ENCODE measurements at regions not wholly inside any gene's neighbourhood (a gene's known extent, or its start where the extent isn't known, plus 50 kb on each side); places are given as distances from the start of the nearest gene placed in this dataset.

DNA sequence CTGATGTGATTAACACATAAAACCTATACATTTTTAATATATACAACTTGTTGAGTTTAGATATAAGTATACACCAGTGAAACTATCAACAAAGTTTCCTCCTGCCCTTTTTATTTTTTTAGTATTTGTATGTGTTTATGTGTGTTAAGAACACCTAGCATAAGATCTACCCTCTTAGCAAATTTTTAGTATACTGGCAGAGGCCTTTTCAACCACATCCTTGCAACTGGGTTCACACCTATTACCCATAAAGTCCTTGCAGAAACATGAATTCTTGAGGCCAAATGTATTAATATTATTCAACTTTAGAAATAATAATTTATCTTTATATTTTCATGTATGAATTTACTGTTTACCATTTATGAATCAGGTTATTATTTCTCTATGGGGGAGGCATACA, 119.7 kb upstream of the CRIM1 start:
- no peak for DNase-seq (ENCODE audit: low read depth)
- H3K4me3 ChIP-seq (ENCODE audit: low read depth, low read length): no peak overlapping the region
- TF ChIP-seq MYC (IDR thresholded peaks at IDR 0.05; ENCODE audit: low read depth, low read length): no peak

DNA sequence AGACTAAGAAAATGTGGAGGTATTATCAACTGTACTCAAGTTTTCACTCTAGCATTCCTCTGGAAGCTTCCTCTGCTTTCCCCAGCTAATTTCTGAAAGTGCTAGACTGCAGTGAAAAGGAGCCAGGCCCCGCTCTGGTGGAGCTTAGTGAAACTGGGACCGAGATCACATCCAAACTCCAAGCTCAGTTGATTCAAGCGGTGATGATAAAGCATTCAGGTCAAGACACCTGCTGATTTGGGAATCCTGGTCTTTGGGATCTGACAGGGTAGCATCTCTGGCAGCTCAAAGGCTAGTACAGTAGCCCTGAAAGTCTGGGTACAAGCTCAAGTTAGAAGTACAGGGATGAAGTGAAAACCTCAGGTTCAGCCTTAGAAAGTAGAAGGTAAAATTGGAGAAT, 120.2 kb upstream of the CRIM1 start:
- no peak for DNase-seq (ENCODE audit: low read depth)
- TF ChIP-seq, protein P1, sequence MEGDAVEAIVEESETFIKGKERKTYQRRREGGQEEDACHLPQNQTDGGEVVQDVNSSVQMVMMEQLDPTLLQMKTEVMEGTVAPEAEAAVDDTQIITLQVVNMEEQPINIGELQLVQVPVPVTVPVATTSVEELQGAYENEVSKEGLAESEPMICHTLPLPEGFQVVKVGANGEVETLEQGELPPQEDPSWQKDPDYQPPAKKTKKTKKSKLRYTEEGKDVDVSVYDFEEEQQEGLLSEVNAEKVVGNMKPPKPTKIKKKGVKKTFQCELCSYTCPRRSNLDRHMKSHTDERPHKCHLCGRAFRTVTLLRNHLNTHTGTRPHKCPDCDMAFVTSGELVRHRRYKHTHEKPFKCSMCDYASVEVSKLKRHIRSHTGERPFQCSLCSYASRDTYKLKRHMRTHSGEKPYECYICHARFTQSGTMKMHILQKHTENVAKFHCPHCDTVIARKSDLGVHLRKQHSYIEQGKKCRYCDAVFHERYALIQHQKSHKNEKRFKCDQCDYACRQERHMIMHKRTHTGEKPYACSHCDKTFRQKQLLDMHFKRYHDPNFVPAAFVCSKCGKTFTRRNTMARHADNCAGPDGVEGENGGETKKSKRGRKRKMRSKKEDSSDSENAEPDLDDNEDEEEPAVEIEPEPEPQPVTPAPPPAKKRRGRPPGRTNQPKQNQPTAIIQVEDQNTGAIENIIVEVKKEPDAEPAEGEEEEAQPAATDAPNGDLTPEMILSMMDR (IDR thresholded peaks at IDR 0.05; ENCODE audit: low read depth, low read length): no peak
- TF ChIP-seq MYC (IDR thresholded peaks at IDR 0.05; ENCODE audit: low read depth, low read length) (no peak), POLR2A (IDR thresholded peaks at IDR 0.05; ENCODE audit: extremely low read depth, insufficient read length) (no peak)
- TF ChIP-seq, protein P2, sequence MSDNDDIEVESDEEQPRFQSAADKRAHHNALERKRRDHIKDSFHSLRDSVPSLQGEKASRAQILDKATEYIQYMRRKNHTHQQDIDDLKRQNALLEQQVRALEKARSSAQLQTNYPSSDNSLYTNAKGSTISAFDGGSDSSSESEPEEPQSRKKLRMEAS (IDR thresholded peaks at IDR 0.05; ENCODE audit: low read depth, low read length): no peak
- no peak overlapping the region for H3K4me3 ChIP-seq (ENCODE audit: low read depth, low read length)

DNA sequence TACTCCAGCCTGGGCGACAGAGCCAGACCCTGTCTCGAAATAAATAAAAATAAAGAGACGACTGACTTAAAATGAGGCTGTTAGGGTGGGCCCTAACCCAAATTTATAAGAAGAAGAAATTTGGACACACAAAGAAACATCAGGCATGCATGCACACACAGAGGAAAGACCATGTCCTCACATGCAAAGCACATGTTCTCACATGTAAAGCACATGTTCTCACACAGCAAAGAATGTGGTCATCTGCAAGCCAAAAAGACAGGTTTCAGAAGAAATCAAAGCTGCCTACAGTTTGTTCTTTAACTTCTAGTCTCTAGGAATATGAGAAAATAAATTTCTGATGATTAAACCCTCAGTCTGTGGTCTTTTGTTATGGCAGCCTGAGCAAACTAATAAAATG, 132.3 kb upstream of the CRIM1 start:
- TF ChIP-seq, protein P2 (IDR thresholded peaks at IDR 0.05; ENCODE audit: low read depth, low read length): peak; percentile 52
- TF ChIP-seq MYC (IDR thresholded peaks at IDR 0.05; ENCODE audit: low read depth, low read length): no peak
- no peak overlapping the region for H3K4me3 ChIP-seq (ENCODE audit: low read depth, low read length)
- DNase-seq (ENCODE audit: low read depth): no peak

DNA sequence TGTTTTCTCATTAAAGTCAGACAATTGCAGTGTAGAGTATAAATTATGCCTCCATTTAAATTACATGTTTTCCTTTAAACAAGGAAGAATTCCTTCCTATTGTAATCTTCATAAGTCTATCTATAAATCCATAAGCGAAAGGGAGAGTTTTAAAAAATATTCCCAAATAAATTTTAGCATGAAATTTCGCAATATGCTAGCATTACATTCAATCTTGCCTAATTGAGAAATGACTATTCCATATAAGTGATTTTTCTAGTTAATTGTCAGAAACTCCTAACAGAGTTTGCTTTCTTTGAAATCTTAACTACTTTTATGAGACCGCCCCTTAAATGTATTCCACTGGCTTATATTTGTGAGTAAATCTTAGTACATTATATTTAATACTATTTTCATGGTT, 133.1 kb upstream of the CRIM1 start:
- H3K4me3 ChIP-seq (ENCODE audit: low read depth, low read length): no peak overlapping the region
- TF ChIP-seq, protein P1 (IDR thresholded peaks at IDR 0.05; ENCODE audit: low read depth, low read length): no peak
- no peak for TF ChIP-seq POLR2A (IDR thresholded peaks at IDR 0.05; ENCODE audit: extremely low read depth, insufficient read length)
- no peak for TF ChIP-seq MYC (IDR thresholded peaks at IDR 0.05; ENCODE audit: low read depth, low read length)
- TF ChIP-seq, protein P2 (IDR thresholded peaks at IDR 0.05; ENCODE audit: low read depth, low read length): no peak
- no peak for DNase-seq (ENCODE audit: low read depth)

DNA sequence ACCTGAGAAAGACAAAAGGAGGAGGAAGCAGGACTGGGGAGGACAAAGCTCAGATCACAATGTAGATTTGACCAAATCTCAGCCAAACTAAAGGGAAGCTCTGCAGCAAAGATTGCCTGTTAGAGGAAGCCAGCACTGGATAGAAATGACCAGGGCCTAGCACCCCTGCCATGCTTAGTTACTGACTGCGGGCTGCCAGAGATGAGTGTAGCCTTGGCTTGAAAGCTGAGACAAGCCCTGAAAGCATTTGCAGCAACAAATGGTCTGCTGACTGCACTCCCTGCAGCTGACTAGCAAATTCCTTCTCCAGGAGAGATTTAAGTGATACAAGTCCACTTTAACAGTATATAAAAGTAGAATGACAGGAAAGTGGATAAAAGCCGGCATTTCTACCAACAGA, 140.9 kb upstream of the CRIM1 start:
- TF ChIP-seq POLR2A (IDR thresholded peaks at IDR 0.05; ENCODE audit: extremely low read depth, insufficient read length) (no peak), MYC (IDR thresholded peaks at IDR 0.05; ENCODE audit: low read depth, low read length) (no peak)
- TF ChIP-seq, protein P1 (IDR thresholded peaks at IDR 0.05; ENCODE audit: low read depth, low read length): no peak
- TF ChIP-seq, protein P2 (IDR thresholded peaks at IDR 0.05; ENCODE audit: low read depth, low read length): no peak
- no peak for DNase-seq (ENCODE audit: low read depth)
- H3K4me3 ChIP-seq (ENCODE audit: low read depth, low read length): no peak overlapping the region

DNA sequence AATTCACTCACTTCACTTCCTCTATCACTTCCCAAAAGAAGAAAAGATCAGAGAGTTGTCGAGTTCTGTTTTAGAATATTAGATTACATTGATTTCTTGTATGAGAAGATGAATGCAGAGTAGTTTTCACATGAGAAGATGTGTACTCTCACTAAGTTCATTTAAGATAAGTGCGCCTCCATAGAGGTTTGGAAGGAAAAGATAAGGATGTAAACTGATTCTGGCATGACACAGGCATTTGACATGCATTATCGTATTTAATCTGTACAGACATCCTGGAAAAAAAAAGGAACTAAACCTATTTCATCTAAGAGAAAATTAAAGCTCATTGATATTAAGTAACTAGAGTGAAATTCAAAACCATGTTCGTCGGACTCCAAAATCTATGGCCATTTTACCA, 152.2 kb upstream of the CRIM1 start:
- no peak for DNase-seq (ENCODE audit: low read depth)
- no peak overlapping the region for H3K4me3 ChIP-seq (ENCODE audit: low read depth, low read length)
- no peak for TF ChIP-seq POLR2A (IDR thresholded peaks at IDR 0.05; ENCODE audit: extremely low read depth, insufficient read length)

DNA sequence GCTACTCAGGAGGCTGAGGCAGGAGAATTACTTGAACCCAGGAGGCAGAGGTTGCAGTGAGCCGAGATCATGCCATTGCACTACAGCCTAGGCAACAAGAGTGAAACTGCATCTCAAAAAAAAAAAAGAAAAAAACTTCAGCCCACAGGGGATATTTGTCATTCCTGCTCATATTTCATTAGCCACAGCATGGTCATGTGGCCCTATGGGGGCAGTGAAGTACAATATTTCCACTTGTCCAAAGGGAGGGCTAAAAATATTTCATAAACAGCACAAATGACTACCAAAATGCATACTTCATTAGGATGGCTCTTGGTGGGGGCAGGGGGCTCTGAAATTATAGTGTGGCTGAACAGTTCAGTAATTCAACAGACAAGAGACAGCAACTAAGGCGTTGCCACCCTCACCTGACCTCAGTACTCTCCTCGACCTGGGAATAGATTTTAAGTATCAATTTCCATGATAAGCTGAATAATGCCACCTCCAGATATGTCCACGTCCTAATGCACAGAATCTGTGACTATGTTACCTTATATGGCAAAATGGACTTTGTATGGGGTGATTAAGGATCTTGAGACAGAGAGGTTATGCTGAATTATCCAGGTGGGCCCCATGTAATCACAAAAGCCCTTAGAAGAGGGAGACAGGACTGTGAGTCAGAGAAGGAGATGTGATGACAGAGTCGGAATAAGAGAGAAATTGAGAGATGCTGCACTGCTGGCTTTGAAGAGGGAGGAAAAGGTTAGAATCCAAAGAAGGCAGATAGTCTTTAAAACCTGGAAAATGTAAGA, 158.2 kb upstream of the CRIM1 start:
- no peak for DNase-seq (ENCODE audit: low read depth)
- H3K4me3 ChIP-seq (ENCODE audit: low read depth, low read length): no peak overlapping the region
- TF ChIP-seq, protein P1 (IDR thresholded peaks at IDR 0.05; ENCODE audit: low read depth, low read length): no peak
- TF ChIP-seq POLR2A (IDR thresholded peaks at IDR 0.05; ENCODE audit: extremely low read depth, insufficient read length) (no peak), MYC (IDR thresholded peaks at IDR 0.05; ENCODE audit: low read depth, low read length) (no peak)
- TF ChIP-seq, protein P2 (IDR thresholded peaks at IDR 0.05; ENCODE audit: low read depth, low read length): no peak
